ENCODE measurements at regions not wholly inside any gene's neighbourhood (a gene's known extent, or its start where the extent isn't known, plus 50 kb on each side); places are given as distances from the start of the nearest gene placed in this dataset.

DNA sequence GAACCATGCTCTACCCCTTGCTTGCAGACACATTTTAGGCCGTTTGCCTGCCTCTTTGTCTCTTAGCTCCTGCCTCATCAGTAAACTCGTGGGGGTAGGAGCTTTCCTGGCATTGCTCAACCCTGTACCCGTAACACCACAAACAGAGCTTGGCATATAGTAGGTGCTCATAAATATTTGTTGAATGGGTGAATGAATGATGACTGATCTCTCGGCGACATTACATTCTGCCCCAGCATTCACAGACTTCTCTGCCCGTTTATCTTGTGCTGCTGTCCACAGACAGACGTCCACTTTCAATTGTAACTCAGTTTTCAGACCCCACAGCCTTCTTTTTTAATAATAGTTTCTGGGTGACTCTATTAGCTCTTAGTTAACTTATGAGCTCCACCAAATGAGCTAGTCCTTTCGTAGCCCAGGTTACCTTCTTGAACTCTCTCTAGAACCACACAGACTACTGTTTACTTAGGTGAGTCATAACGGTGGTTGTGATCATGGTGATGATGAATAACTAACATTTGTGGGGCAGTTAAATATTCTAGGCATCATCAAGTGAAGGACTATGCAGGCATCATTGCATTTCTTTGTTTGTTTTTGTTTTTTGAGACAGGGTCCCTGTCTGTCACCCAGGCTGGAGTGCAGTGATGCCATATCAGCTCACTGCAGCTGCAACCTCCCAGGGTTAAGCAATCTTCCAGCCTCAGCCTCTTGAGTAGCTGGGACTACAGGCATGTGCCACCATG, 188.4 kb downstream of the ADAMTS15 start:
- no peak for DNase-seq
- Mint-ChIP-seq H3K4me1 (peaks cover 52% of the 10 kb centered on the region), H3K9me3 (no peaks in the 10 kb centered on the region), H3K27me3 (peaks cover 3% of the 10 kb centered on the region), H3K36me3 (ENCODE audit: low read depth) (no peaks in the 10 kb centered on the region), H3K27ac (peak overlapping the region; percentile 61), H3K4me3 (peak overlapping the region; percentile 42)
- CTCF ChIA-PET, result interaction anchor here (0.8 to 1.7 kb wide), 3 partner anchors 225 to 280 kb away, joined by 3 to 10 read pairs (median 4); partner anchors contain the start of gene SNX19
- POLR2A ChIA-PET, result no interaction called here

- Mint-ChIP-seq H3K4me1 (peaks cover 49% of the 10 kb centered on the region), H3K9me3 (no peaks in the 10 kb centered on the region), H3K27me3 (peaks cover 3% of the 10 kb centered on the region), H3K4me3 (no peak overlapping the region), H3K36me3 (ENCODE audit: low read depth) (no peaks in the 10 kb centered on the region), H3K27ac (no peak overlapping the region)
- no peak for DNase-seq
- ChIA-PET POLR2A (no interaction called here), CTCF (interaction anchor here (1.3 kb wide), 1 partner anchor 279 kb away, joined by 4 read pairs; the partner anchor contains the start of gene SNX19)
Observed at GRCh38 chr11:130637566-130637965, 189.1 kb downstream of the ADAMTS15 start.

GRCh38 chr11:130638033-130638432, 189.6 kb downstream of the ADAMTS15 start:
- Mint-ChIP-seq H3K36me3 (ENCODE audit: low read depth) (no peaks in the 10 kb centered on the region), H3K27ac (no peak overlapping the region), H3K27me3 (peaks cover 3% of the 10 kb centered on the region), H3K4me3 (no peak overlapping the region), H3K9me3 (no peaks in the 10 kb centered on the region), H3K4me1 (peaks cover 49% of the 10 kb centered on the region)
- CTCF ChIA-PET, result no interaction called here
- no peak for DNase-seq
- POLR2A ChIA-PET, result no interaction called here

DNA sequence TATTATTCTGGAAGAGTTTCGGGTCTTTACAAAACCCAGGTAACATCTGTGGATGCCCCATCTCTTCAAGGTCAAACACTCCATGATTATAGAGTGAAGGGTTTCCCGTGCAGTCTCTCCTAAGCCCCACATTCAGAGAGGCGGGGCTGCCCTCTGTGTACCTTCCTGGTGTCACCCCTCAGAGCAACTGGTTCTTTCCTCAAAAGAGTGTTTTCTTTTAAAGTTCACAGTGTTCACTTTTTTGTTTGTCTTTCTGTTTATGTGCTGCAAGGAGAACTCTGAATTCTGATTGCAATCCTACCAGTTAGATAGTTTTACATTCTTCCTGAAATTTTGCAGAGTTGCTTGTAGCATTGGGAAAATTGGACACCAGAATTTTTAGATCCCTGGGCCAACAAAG, 190.2 kb downstream of the ADAMTS15 start:
- DNase-seq, result no peak
- Mint-ChIP-seq H3K9me3 (no peaks in the 10 kb centered on the region), H3K27me3 (peaks cover 3% of the 10 kb centered on the region), H3K36me3 (ENCODE audit: low read depth) (no peaks in the 10 kb centered on the region), H3K4me1 (peaks cover 44% of the 10 kb centered on the region), H3K27ac (no peak overlapping the region), H3K4me3 (no peak overlapping the region)
- CTCF ChIA-PET, result no interaction called here
- POLR2A ChIA-PET, result no interaction called here

- Mint-ChIP-seq H3K27me3 (peaks cover 3% of the 10 kb centered on the region), H3K4me3 (no peak overlapping the region), H3K36me3 (ENCODE audit: low read depth) (no peaks in the 10 kb centered on the region), H3K27ac (no peak overlapping the region), H3K4me1 (peaks cover 36% of the 10 kb centered on the region), H3K9me3 (no peaks in the 10 kb centered on the region)
- CTCF ChIA-PET, result no interaction called here
- no peak for DNase-seq
- POLR2A ChIA-PET, result no interaction called here
Observed at GRCh38 chr11:130639369-130639768, 190.9 kb downstream of the ADAMTS15 start.

DNA sequence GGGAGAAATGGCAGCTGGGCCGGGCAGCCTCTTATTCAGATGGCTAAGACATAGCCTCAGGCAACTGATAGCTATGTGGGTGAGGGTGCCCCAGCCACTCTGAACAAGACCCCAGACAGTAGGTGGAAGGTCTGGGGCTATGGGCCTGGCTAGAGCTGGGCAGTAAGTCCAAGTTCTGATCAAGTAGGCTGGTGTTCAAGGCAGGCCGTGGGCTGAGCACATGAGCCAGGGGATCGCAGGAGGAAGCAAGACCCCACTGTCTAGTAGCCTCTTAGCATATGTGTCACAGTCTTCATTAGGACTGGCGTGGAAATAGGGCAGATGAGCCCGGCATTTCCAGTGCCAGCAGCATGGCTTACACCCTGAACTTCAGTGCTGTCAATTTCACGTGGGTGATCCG, 192.1 kb downstream of the ADAMTS15 start:
- H3K4me3 Mint-ChIP-seq, result no peak overlapping the region
- no peak overlapping the region for H3K27ac Mint-ChIP-seq
- H3K9me3 Mint-ChIP-seq, result no peaks in the 10 kb centered on the region
- peaks cover 25% of the 10 kb centered on the region for H3K4me1 Mint-ChIP-seq
- H3K27me3 Mint-ChIP-seq, result peaks cover 3% of the 10 kb centered on the region
- ChIA-PET CTCF (no interaction called here), POLR2A (no interaction called here)
- DNase-seq, result no peak
- no peaks in the 10 kb centered on the region for H3K36me3 Mint-ChIP-seq (ENCODE audit: low read depth)

DNA sequence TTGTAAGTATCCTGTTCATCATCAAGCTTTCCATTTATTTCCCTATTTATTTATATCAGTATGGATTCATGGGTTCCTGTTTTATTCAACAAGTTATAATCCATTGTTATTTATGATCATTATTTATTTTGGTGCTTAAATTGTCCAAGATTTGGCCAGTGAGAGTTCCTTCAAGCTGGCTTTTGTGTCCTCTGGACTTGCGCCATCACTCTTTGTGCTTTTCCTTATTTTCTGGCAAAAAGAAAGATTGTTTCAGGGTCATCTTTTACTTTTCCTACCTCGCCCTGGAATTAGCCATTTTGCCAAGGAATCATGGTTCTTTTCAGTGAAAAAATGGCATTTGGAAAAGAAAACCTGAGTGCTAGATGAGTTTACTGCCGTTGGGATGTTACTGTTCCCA, 193.4 kb downstream of the ADAMTS15 start:
- ChIA-PET CTCF (interaction anchor here (0.6 kb wide), 1 partner anchor 1582 kb away, joined by 3 read pairs; no protein-coding TSS in a partner anchor), POLR2A (no interaction called here)
- Mint-ChIP-seq H3K4me3 (no peak overlapping the region), H3K36me3 (ENCODE audit: low read depth) (no peaks in the 10 kb centered on the region), H3K9me3 (no peaks in the 10 kb centered on the region), H3K4me1 (peaks cover 11% of the 10 kb centered on the region), H3K27ac (no peak overlapping the region), H3K27me3 (peaks cover 3% of the 10 kb centered on the region)
- DNase-seq, result no peak

DNA sequence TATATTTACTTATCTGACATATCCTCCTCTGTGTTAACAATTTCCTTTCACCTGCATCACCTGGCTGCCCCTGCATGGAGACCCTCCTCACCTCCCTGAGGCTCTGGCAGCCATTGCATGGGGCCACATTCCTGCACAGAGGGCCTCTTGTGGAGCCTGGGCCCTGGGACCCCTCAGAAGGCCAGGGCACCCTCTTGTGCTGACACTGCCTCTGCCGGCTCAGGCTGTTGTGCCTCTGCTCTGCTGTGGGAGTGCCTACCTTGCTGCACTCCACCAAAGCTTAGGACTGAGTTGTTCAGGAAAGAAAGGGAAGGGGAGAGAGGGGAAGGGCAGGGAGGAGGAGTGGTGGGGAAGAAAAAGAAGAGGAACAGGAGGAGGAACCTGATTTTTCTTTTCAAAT, 194.5 kb downstream of the ADAMTS15 start:
- DNase-seq, result no peak
- CTCF ChIA-PET, result no interaction called here
- POLR2A ChIA-PET, result no interaction called here
- Mint-ChIP-seq H3K4me1 (peaks cover 1% of the 10 kb centered on the region), H3K36me3 (ENCODE audit: low read depth) (no peaks in the 10 kb centered on the region), H3K27me3 (peaks cover 3% of the 10 kb centered on the region), H3K27ac (no peak overlapping the region), H3K9me3 (no peaks in the 10 kb centered on the region), H3K4me3 (no peak overlapping the region)

GRCh38 chr11:130644187-130644586, 195.7 kb downstream of the ADAMTS15 start:
- Mint-ChIP-seq H3K4me3 (no peak overlapping the region), H3K36me3 (ENCODE audit: low read depth) (no peaks in the 10 kb centered on the region), H3K4me1 (no peaks in the 10 kb centered on the region), H3K27me3 (peaks cover 3% of the 10 kb centered on the region), H3K27ac (no peak overlapping the region), H3K9me3 (no peaks in the 10 kb centered on the region)
- DNase-seq, result no peak
- ChIA-PET CTCF (no interaction called here), POLR2A (no interaction called here)

- Mint-ChIP-seq H3K27me3 (peaks cover 3% of the 10 kb centered on the region), H3K36me3 (ENCODE audit: low read depth) (no peaks in the 10 kb centered on the region), H3K4me1 (no peaks in the 10 kb centered on the region), H3K27ac (no peak overlapping the region), H3K9me3 (no peaks in the 10 kb centered on the region), H3K4me3 (no peak overlapping the region)
- ChIA-PET POLR2A (no interaction called here), CTCF (interaction anchor here (0.5 kb wide), 1 partner anchor 518 kb away, joined by 4 read pairs; no protein-coding TSS in a partner anchor)
- DNase-seq, result no peak
Observed at GRCh38 chr11:130645164-130645842, 196.9 kb downstream of the ADAMTS15 start.

- Mint-ChIP-seq H3K4me3 (no peak overlapping the region), H3K27ac (no peak overlapping the region), H3K4me1 (no peaks in the 10 kb centered on the region), H3K36me3 (ENCODE audit: low read depth) (no peaks in the 10 kb centered on the region), H3K27me3 (peaks cover 3% of the 10 kb centered on the region), H3K9me3 (no peaks in the 10 kb centered on the region)
- ChIA-PET CTCF (no interaction called here), POLR2A (no interaction called here)
- no peak for DNase-seq
Observed at GRCh38 chr11:130645843-130646197, 197.4 kb downstream of the ADAMTS15 start.

DNA sequence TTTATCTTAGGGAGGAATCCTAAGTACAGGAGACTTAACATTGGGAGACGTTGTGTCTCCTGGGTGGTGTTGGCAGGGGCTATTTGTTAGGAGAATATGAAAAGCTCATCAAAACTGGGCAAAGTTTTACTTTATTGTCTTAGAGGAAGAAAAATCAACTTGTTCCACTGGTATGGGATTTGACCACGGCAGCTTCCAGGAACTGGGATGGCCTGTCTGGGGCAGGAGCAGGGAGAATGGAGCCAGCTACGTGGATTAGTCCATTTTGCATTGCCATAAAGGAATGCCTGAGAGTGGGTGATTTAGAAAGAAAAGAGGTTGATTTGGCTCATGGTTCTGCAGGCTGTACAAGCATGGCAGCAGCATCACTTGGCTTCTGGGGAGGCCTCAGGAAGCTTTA, 198.4 kb downstream of the ADAMTS15 start:
- POLR2A ChIA-PET, result no interaction called here
- H3K27ac Mint-ChIP-seq, result no peak overlapping the region
- no peaks in the 10 kb centered on the region for H3K9me3 Mint-ChIP-seq
- CTCF ChIA-PET, result no interaction called here
- H3K27me3 Mint-ChIP-seq, result no peaks in the 10 kb centered on the region
- H3K4me3 Mint-ChIP-seq, result no peak overlapping the region
- DNase-seq, result no peak
- no peaks in the 10 kb centered on the region for H3K4me1 Mint-ChIP-seq
- no peaks in the 10 kb centered on the region for H3K36me3 Mint-ChIP-seq (ENCODE audit: low read depth)

DNA sequence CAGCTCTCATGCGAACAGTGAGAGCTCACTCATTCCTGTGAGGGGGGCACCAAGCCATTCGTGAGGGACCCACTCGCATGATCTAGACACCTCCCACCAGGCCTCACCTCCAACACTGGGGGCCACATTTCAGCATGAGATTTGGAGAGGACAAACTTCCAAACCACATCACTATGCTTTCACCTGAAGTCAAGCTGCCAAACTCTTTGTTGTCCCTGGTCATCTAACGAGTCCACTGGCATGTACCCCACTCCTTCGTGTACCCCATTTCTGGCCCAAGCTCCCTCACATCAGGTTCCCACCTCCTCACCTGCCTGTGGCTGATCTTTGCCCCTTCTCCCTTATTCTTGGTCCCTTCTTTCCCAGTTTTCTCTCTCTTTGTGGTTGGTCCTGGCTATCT, 198.9 kb downstream of the ADAMTS15 start:
- Mint-ChIP-seq H3K27me3 (no peaks in the 10 kb centered on the region), H3K4me3 (no peak overlapping the region), H3K27ac (no peak overlapping the region), H3K36me3 (ENCODE audit: low read depth) (no peaks in the 10 kb centered on the region), H3K9me3 (no peaks in the 10 kb centered on the region), H3K4me1 (no peaks in the 10 kb centered on the region)
- DNase-seq, result no peak
- ChIA-PET CTCF (no interaction called here), POLR2A (no interaction called here)

GRCh38 chr11:130649801-130650200, 201.4 kb downstream of the ADAMTS15 start:
- no peaks in the 10 kb centered on the region for H3K36me3 Mint-ChIP-seq (ENCODE audit: low read depth)
- no peaks in the 10 kb centered on the region for H3K27me3 Mint-ChIP-seq
- H3K9me3 Mint-ChIP-seq, result no peaks in the 10 kb centered on the region
- CTCF ChIA-PET, result no interaction called here
- H3K4me3 Mint-ChIP-seq, result no peak overlapping the region
- POLR2A ChIA-PET, result no interaction called here
- H3K4me1 Mint-ChIP-seq, result no peaks in the 10 kb centered on the region
- no peak overlapping the region for H3K27ac Mint-ChIP-seq
- no peak for DNase-seq

Measured in activated CD4-positive, alpha-beta memory T cell treated with anti-CD3 and anti-CD28 coated beads, Interleukin-2, amount 10 ng/mL, durations not matched to agents 7 days and 5 days (primary cell).